ENCODE measurements at regions not wholly inside any gene's neighbourhood (a gene's known extent, or its start where the extent isn't known, plus 50 kb on each side); places are given as distances from the start of the nearest gene placed in this dataset.

DNA sequence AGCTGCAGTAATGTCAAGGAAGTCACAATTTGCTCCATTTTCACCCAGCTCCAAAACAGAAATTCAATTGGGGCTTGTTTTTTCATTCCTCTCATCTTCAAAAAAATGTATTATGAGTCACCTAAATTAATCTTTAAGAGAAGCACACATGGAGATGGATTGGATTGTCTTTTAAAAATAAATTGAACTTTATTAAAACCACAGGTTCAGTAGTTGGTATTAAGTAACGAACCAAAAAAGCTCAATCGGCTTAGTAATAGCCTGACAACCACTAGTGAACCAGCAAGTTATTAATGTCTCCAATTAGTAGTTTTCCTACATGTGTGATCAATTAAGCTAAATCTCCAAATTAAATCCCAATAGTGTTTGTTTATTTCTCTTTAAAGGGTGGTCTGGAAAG lies 283.5 kb upstream of the GIMD1 start:
- Histone ChIP-seq H3K27ac (no peak overlapping the region), H3K36me3 (no peaks in the 10 kb centered on the region), H3K27me3 (no peaks in the 10 kb centered on the region), H3K4me3 (no peak overlapping the region), H3K9me3 (no peaks in the 10 kb centered on the region), H3K4me1 (no peaks in the 10 kb centered on the region)
- DNase-seq = no peak
- intact Hi-C loops (cut with DNase I) = no loop called here
- no peak for ATAC-seq
- FAIRE-seq = no peak
- TF ChIP-seq, protein P1, sequence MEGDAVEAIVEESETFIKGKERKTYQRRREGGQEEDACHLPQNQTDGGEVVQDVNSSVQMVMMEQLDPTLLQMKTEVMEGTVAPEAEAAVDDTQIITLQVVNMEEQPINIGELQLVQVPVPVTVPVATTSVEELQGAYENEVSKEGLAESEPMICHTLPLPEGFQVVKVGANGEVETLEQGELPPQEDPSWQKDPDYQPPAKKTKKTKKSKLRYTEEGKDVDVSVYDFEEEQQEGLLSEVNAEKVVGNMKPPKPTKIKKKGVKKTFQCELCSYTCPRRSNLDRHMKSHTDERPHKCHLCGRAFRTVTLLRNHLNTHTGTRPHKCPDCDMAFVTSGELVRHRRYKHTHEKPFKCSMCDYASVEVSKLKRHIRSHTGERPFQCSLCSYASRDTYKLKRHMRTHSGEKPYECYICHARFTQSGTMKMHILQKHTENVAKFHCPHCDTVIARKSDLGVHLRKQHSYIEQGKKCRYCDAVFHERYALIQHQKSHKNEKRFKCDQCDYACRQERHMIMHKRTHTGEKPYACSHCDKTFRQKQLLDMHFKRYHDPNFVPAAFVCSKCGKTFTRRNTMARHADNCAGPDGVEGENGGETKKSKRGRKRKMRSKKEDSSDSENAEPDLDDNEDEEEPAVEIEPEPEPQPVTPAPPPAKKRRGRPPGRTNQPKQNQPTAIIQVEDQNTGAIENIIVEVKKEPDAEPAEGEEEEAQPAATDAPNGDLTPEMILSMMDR (IDR thresholded peaks at IDR 0.05) = no peak
- 76 to 82% methylated on average over 2 of the region's 2 CpGs for WGBS, 2 donors

GRCh38 chr4:106650701-106651100 lies 282.1 kb upstream of the GIMD1 start:
- intact Hi-C loops (cut with DNase I) = no loop called here
- no peaks in the 10 kb centered on the region for H3K4me1 ChIP-seq
- no peaks in the 10 kb centered on the region for H3K9me3 ChIP-seq
- FAIRE-seq (no peak), ATAC-seq (no peak), DNase-seq (no peak)
- TF ChIP-seq, protein P1 (IDR thresholded peaks at IDR 0.05) = no peak
- H3K27me3 ChIP-seq = no peaks in the 10 kb centered on the region
- 11 to 18% methylated on average over 1 of the region's 1 CpG for WGBS, 2 donors
- no peak overlapping the region for H3K27ac ChIP-seq
- no peak overlapping the region for H3K4me3 ChIP-seq
- no peaks in the 10 kb centered on the region for H3K36me3 ChIP-seq

GRCh38 chr4:106647451-106647850 lies 278.9 kb upstream of the GIMD1 start:
- Histone ChIP-seq H3K36me3 (no peaks in the 10 kb centered on the region), H3K27me3 (no peaks in the 10 kb centered on the region), H3K4me3 (no peak overlapping the region), H3K9me3 (no peaks in the 10 kb centered on the region), H3K4me1 (no peaks in the 10 kb centered on the region), H3K27ac (no peak overlapping the region)
- no peak for FAIRE-seq
- intact Hi-C loops (cut with DNase I) = no loop called here
- TF ChIP-seq, protein P1 (IDR thresholded peaks at IDR 0.05) = no peak
- DNase-seq = no peak
- ATAC-seq = no peak

- intact Hi-C loops (cut with DNase I) = no loop called here
- no peak for FAIRE-seq
Observed at GRCh38 chr4:106629268-106629625, 260.7 kb upstream of the GIMD1 start.

DNA sequence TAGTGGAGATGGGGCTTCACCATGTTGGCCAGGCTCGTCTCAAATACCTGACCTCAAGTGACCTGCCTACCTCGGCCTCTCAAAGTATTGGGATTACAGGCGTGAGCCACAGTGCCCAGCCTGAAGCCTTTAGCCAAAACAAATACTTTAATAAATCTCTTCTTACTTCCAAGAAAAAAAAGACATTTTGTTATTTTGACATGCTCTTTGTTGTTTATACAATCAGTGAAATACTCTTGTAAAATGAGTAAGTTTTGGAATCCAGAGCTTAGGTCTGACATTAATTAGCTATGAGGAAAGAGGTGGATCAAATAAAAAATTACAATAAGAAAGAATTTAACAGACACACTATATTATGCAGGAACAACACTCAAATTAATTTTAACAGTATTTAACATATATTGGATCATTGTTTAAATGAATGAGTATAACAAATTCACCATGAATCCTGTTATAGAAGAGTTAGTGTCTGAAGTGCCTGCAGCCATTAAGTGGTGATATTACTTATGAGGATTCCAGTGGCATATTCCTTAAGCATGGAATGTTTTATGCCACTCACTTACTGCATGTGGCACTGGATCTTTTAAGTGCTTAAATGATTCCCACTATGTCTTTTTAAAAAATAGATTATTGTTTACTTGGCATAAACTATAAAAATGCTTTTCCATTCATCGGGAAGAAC lies 260.1 kb upstream of the GIMD1 start:
- 48 to 53% methylated on average over 4 of the region's 4 CpGs for WGBS, 2 donors
- Histone ChIP-seq H3K27me3 (no peaks in the 10 kb centered on the region), H3K27ac (no peak overlapping the region), H3K4me1 (no peaks in the 10 kb centered on the region), H3K9me3 (no peaks in the 10 kb centered on the region), H3K36me3 (no peaks in the 10 kb centered on the region), H3K4me3 (no peak overlapping the region)
- ATAC-seq (no peak), FAIRE-seq (no peak), DNase-seq (no peak)
- intact Hi-C loops (cut with DNase I) = no loop called here
- TF ChIP-seq, protein P1 (IDR thresholded peaks at IDR 0.05) = no peak

More at GRCh38 chr4:106629268-106629625, 260.7 kb upstream of the GIMD1 start:
- TF ChIP-seq, protein P1 (IDR thresholded peaks at IDR 0.05) = no peak
- no peak for DNase-seq
- ATAC-seq = no peak
- Histone ChIP-seq H3K4me3 (no peak overlapping the region), H3K27me3 (no peaks in the 10 kb centered on the region), H3K36me3 (no peaks in the 10 kb centered on the region), H3K9me3 (no peaks in the 10 kb centered on the region), H3K27ac (no peak overlapping the region), H3K4me1 (no peaks in the 10 kb centered on the region)
- 32 to 36% methylated on average over 1 of the region's 1 CpG for WGBS, 2 donors

Measured in pancreas (tissue), 10 donors.